ENCODE measurements at regions not wholly inside any gene's neighbourhood (a gene's known extent, or its start where the extent isn't known, plus 50 kb on each side); places are given as distances from the start of the nearest gene placed in this dataset.

DNA sequence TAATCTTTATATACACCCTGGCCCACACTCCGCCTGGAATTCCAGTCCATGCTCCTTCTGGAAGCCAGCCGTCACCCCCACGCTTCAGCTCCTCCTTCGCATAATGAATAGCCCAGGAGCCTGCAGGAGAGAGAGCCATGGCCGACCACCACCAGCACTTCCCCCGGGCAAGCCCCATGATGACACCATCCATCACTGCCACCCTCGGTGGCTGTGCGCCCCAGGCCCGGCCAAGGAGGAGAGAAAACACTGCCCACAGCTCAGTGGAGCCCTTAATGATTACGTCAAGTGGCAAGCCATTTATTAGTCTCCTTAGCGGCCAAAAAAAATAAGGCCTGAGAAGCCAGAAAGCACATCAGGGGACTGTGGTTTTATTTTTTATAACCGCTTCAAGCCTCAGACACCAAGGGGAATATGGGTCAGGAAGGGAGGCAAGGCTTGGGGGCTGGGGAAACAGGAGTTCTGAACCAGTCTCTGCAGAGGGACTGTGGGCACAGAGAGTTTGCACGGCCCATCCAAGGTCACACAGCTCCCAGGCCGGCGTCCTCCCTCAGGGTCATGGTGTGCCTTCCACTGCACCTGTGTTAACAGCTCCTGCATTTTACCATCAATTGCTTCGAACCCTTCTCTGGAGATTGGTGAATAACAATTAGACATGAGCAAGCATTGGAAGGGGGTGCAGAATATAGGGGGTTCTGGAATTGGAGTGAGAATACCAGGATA lies 134.3 kb downstream of the MN1 start:
- DNase-seq (ENCODE audit: low read depth) = no peak

DNA sequence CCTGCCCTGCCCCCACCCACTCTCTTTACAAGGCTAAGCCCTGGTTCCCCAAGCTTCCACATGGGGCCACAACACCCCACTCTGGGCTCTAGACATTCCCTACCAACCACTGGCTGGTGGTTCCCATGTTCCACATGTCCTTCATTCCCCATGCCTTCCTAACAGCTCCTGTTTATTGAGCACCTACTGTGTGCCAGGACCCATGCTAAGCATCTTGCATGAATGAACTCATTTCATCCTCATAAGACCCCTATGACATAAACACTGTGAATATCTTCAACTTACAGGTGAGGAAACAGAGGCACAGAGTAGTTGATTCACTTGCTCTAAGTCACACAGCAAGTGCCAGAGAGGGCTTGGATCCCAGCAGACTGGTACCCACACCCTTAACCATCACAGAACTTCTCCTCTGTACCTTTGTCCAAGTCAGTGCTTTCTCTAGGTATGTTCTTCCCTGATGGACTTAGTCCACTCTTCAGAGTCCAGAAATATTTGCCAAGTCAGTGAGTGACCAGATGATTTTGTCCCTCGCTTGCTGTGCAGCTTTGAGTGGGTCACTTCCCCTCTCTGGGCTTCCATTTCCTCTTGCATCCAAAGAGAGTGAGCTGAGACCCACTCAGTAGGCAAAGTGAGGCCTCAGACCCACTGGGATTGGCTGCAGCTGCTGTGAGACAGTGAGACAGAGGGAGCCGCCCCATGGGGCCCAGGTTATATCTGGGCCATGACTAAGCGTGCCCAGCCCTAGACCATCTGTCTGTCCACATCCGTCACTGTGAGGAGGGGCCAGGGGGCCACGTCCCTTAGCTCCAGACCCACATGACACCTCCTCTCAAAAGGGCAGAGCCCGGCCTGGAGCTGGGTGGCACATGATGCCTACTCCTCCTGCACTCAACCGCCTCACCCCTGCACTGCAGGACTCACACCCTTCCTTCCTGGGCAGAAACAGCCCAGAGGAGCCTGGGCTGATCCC lies 132.4 kb downstream of the MN1 start:
- no peak for DNase-seq (ENCODE audit: low read depth)

DNA sequence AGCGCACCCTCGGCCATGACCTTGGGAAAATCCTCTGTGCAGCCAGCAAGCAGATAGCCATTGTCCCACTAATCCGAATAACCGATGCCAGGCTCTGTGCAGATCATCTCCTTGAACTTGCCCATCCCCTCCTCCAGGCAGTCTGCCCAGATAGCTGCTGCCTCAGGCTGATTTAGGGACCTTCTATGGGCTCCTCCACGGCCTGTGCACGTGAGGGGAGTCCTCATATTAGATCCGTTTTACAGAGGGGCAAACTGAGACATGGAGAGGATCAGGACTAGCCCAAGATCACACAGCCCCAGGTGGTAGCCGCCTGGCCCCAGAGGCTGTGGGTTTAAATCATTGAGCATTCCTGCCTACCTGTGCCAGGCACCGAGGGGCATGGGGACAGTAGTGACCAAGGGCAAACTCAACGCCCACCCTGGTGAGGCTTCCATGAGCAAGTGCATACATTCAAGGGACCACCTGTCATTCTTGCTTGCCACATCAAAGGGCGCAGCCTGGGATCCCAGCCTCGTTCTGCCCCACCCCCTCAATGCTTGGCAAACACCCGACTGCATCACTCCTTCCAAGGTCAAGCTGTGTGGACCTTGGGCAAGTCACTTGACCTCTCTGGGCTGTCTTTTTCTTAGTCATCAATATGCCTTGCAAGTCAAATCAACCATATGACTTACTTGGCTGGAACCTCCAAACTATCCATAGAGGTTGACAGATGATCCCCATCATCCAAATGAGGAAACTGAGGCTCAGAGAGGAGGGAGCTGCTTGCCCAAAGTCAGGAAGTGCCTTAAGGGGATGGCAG lies 131.6 kb downstream of the MN1 start:
- no peak for DNase-seq (ENCODE audit: low read depth)

DNA sequence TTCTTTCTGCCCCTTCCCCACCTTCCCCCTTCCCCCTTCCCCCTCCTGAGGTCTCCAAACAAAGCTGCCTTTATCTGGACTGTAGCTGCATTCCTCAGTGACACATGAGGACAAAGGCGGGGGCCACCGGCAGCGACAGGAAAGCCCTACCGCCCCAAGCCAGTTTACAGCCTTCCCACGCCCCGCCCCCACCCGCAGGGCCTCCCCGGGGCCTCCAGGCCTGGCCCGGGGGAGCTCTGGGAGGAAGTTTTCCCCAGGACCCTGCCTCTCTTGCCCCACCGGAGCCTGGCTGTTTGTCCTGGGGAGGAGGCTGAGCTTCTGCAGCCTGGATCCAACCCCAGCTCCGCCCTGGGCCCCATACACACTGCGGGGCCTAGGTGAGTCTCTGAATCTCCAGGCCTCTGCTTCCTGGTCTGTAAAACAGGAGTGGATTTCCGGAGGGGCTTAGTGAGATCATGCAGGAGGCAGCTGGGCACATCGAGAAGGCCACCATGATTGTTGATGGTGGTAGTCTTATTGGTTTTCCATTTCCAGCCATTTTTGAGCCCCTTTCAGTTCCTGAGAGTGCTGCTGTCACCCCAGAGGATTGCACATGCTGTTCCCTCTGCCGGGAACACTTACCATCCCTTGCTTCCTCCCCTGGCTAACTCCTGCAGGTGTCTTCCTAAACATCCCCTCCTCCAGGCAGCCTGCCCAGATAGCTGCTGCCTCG lies 130.7 kb downstream of the MN1 start:
- no peak for DNase-seq (ENCODE audit: low read depth)

DNA sequence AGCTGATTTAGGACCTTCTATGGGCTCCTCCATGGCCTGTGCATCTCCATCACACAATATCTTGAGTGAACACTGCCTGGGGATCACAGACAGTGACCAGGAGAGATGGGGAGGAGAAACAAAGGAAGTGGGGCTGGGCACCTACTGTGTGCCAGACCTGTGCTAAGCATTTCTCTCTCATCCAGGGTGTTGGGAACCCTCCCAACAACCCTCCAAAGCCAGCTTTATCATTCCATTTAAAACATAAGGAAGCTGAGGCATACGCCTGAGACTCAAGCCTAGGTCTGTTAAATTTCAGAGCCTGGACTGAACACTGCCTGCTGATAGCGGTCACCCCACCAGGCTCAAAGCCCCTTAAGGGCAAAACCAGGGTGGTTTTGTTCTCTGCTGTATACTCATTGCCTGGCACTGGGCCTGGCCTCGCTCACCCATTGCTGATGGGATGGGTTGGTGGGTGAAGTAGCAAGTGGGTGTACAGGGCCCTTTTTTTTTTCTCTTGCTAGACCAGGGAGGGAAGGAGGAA lies 130.1 kb downstream of the MN1 start:
- DNase-seq (ENCODE audit: low read depth) = no peak

DNA sequence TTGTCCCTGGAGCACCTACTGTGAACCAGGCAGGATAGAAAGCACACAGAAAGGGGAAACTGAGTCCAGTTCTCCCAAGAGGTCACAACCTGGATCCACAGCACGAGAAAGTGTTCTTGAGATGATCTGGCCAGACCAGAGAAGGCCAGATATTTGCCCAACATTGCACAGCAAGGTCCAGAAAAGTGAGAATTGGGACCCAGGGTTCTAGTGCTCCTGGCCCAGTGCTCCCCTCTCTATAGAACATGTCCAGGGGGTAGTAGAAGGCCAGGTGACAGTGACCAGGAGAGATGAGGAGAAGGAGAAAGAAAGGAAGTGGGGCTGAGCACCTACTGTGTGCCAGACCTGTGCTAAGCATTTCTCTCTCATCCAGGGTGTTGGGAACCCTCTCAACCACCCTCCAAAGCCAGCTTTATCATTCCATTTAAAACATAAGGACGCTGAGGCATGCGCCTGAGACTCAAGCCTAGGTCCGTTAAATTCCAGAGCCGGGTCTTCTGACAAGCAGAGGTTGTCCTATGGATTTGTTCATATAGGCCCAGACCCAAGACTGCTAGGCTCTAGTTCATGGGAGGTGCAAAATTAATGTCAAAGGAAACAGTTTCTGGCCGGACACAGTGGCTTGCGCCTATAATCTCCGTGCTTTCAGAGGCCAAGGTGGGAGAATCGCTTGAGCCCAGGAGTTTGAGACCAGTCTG lies 128.7 kb downstream of the MN1 start:
- DNase-seq (ENCODE audit: low read depth) = no peak

DNA sequence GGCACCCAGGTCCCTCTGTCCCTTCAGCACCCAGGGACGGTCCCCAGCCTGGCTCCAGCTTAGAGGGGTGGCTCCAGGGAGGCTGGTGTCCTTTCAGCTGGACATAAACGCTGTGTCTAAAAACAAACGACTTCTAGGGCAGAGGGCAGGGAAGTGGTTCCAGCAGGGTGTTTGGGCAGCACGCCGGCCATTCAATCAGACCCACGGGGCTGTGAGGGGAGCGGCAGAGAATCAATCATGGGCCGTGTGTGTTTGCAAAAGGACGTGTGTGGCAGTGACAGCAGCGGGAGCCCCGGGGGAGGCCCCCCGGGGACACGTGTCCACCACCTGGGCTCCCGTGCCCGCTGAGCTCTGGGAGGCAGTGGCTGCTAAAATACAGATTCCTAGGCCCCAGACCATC lies 127.7 kb downstream of the MN1 start:
- DNase-seq (ENCODE audit: low read depth) = no peak

DNA sequence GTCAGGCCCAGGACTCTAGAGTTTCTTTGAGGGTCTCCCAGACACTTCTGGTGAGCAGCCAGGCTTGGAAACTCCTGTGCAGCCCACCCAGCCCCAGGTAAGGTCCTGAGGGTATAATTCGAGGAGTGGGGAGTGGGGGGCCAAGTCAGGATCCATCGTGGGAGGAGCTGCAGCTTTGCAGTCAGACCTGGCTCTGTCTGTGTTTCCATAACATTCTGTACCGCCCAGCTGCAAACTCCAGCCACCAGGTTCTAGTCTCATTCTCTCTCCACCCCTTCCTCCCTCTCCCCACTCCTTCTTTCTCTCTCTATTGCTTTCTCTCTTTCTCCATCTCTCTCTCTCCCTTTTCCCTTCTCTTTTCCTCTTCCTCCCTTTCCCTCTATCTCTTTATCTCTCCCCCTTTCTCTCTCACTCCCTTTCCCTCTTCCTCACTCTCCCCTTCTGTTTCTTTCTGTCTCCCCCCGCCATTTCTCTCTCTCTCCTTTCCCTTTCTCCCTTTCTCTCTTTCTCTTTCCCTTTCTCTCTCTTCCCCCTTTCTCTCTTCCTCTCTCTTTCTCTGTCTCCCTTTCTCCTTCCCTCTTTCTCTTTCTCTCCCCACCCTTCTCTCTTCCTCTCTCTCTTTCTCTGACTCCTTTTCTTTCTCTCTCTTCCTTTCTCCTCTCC lies 127.2 kb downstream of the MN1 start:
- no peak for DNase-seq (ENCODE audit: low read depth)

DNA sequence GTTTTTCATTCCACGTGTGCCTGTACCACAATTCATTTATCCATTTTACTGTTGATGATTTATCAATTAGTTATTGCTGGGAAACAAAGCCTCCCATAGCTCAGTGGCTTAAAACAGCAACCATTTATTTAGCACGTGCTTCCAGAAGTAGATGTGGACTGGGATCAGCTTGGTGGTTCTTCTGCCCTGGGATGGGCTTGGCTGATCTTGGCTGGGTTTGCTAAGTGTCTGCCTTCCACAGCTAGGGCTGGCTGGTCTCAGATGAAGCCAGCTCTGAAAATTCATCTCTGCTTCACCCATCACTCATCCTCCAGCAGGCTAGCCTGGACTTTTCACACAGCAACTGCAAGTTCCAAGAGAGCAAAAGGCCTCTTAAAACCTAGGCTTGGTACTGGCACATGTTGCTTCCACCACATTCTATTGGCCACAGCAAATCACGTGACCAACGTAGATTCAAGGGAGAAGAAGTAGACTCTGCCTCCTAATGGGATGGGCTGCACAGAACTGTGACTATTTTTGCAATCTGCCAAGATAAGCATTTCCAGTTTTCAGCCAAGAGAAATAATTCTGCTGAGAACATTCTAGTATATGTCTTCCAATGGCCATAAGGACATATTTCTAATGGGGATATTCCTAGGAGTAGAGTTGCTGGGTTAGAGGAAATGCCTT lies 124.9 kb downstream of the MN1 start:
- DNase-seq (ENCODE audit: low read depth) = no peak

DNA sequence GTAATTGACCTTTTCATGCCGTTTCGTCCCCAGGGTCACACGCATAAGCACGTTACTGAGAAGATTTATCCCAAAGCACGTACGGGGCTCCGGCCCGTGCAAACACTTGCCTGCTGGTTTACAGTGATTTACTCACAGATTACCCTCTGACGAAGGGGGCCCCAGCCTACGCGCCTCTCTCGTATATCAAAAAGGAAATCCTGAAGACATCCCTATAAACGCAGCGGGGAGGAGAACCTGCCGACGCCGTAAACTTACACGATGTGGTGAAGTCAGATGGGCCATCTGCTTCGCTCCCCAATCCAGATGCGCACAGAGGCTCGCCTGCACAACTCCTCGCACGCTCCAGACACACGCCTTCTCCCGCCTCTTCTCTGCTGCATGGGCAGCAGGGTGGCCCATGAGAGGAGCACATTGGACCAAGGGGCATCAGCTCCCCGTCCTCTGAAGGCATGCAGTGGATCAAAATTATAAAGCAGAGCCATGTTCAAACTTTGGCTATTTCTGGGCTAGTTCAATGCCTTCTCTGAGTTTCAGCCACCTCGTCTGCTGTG lies 123.6 kb downstream of the MN1 start:
- DNase-seq (ENCODE audit: low read depth) = no peak

DNA sequence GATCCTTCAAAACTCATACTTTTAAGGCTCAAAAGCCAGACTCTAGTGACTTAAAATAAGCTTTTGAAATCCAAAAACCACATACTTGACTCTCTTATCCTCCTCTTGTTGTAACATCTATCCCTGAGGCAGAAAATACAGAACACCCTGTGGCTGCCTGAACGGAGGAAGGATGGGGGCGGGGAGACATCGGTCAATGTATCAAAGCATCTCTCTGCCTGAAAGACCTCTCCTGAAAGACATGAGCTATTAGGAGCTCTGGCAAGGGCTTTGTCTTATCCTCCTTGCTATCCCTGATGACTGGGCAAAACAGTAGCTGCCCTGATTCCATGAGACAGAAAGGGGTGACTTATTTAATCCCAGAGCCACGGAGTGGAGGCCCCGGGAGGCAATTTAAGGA lies 122.4 kb downstream of the MN1 start:
- no peak for DNase-seq (ENCODE audit: low read depth)

DNA sequence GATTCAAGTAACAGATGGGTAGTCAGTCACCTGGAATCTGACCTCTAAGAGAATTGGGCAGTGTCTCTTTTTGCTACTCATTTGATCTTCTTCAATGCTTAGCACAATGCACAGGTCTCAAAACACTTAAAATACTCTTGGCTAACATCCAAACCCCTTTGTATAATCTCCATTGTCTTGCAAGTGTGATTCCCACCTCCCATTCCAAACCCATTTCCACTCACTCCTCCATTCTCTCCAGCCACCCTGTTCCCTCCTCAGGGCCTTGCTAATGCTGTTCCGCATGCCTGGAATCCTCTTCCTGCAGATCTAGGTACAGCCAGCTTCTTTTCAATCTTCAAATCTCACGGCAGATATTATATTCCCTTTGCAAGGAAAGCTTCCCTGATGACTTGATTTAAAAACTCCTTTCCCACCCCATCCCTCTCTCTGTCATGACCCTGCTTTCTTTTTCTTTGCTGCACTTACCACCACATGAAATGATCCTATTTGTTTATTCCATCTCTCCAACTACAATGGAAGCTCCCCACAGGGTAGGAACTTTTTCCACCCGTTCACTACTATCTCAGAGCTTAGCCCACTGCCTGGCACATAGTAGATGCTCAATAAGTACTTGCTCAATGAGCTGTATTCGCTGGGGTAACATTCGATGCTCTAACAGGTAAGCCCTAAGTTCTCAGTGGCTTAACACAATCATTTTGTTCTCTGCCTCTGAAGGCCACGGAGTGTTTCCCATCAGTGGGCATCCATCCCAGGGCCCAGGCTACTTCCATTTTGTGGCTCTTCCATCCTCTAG lies 121.7 kb downstream of the MN1 start:
- no peak for DNase-seq (ENCODE audit: low read depth)

DNA sequence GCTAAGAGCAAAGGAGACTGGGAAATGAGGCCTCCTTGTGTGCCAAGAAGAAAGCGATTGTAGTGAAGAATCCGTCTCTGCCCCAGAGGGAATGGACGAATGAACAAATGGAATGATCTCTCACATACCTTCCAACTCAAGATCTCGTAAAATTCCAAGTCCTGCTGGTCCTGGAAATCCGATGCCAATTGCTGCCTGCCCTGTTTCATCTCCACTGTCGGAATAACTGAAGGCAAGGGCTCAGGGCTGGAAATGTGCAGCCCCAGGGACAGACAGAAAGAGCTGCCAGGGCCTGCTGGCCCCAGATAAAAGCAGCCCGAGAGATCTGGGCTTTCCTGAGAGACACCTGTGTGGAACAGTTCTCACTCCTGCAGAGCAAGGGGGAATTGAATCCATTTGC lies 120.9 kb downstream of the MN1 start:
- no peak for DNase-seq (ENCODE audit: low read depth)

DNA sequence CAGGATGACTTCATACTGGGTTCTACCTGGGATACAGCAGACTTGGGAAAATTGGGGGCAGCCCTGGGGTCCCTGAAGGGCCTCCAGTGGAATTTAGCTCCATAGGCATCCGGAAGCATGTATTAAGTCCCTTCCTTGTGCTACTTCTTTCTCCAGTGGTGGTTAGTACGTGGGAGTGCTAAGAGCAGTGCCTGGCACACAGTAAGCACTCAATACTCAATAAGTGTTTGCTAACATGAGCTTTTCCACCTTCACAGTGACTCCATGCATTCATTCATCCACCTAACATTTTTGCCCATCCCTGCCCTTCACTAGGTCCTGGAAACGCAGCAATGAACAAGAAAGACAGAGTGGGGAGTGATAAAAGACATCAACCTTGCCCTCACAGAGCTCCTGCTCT lies 120.5 kb downstream of the MN1 start:
- no peak for DNase-seq (ENCODE audit: low read depth)

DNA sequence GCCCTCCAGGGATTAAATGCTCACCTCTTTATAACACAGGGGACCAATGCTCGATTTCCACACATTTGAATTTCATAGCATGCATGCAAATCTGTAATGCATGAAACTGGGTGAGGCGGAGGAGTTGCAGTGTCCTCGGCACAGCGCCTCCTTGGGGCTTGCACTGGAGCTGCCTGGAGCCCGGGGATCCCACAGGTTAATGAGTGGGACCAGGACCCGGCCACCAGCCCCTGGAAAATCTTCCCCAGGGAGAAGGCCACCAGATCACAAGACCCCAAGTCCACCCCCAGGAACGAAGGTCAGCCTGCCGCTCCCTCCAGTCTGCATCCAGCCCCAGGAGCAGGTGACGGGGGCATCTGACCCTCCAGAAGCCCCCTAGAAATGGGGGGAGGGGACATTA lies 119.1 kb downstream of the MN1 start:
- DNase-seq (ENCODE audit: low read depth) = no peak

DNA sequence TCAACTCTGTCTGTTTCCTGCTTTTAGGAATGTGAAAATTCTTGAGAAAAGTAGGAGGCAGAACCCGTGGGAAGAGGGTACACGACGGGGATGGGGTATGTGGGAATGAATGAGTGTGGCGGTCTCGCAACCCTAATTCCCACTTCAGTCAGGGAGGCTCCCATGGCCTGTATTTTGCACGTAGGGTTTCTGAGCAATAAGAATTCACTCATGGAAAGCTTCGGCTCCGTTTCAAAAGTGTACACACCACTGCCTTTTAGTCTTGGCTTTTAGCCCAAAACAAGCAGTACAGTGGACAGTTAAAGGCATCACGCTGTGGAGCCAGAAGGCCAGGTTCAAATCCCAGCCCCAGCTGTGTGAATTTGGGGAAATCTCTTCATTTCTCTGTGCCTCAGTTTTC lies 116.7 kb downstream of the MN1 start:
- DNase-seq (ENCODE audit: low read depth) = no peak

DNA sequence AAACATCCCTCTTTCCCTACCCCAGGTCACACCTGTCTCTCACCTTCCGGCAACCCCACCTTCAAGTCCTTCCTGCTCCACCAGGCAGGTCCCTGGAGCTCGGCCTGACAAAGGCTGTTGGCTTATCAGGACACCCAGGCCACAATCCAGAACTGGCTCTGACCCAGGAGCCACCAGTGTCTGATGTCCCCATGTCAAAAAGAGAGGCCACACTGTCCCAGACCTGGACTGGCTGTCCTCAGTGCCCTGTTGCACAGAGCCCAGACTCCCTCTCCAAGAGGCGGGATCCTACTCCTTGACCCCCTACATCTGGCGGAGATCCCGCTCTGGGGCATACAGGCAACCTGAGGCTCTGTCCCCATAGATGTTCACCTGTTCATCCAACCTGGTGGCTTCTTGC lies 116.0 kb downstream of the MN1 start:
- DNase-seq (ENCODE audit: low read depth) = no peak

DNA sequence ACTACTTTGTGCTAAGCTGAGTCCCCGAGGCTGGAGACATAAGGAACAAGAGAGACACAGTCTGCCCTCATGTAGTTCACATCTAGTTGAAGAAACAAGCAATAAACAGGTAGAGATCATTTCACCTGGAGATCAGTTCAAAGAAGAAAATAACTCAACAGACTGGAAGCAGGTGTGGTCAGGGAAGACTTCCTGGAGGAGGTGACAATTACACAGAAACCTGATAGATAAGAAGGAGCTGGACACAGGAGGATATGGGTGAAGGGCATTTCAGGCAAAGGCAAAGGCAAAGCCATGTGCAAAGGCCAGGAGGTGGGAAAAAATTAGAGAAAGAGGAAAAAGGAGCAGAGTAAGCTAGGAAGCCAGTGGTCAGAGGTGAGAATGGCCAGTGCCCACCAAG lies 115.6 kb downstream of the MN1 start:
- DNase-seq (ENCODE audit: low read depth) = no peak

DNA sequence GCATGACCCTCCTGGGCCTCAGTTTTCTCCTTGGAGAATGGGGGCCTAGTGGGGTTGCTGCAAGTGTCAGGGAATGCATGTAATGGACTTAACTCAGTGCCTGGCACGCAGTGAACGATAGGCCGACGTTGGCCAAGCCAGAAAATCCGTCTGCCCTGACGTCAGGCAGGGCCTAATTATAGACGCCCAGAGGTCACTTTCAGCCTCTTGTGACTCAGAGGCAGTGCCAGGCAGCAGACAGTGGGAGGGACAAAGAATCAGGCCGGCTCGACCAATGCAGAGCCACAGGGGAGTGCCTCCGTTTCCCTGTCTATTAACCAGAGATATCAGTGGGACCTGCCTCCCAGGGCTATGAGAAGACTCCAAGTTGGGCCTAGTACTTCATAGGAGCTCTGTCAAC lies 115.0 kb downstream of the MN1 start:
- no peak for DNase-seq (ENCODE audit: low read depth)

All from activated T-cell treated with anti-CD3 and anti-CD28 coated beads for 1 hour (primary cell).